ENCODE measurements at regions not wholly inside any gene's neighbourhood (a gene's known extent, or its start where the extent isn't known, plus 50 kb on each side); places are given as distances from the start of the nearest gene placed in this dataset.

GRCh38 chr4:81639248-81639647, 167.5 kb upstream of the RASGEF1B start:
- no peak for TF ChIP-seq CTCF (IDR thresholded peaks at IDR 0.05; ENCODE audit: low read depth, low read length, poor library complexity, severe bottlenecking)
- TF ChIP-seq EZH2phosphoT487 (IDR thresholded peaks at IDR 0.05; ENCODE audit: borderline replicate concordance, low read length), result no peak

Measured in DOHH2 (cell line).